ENCODE measurements at regions not wholly inside any gene's neighbourhood (a gene's known extent, or its start where the extent isn't known, plus 50 kb on each side); places are given as distances from the start of the nearest gene placed in this dataset.

DNA sequence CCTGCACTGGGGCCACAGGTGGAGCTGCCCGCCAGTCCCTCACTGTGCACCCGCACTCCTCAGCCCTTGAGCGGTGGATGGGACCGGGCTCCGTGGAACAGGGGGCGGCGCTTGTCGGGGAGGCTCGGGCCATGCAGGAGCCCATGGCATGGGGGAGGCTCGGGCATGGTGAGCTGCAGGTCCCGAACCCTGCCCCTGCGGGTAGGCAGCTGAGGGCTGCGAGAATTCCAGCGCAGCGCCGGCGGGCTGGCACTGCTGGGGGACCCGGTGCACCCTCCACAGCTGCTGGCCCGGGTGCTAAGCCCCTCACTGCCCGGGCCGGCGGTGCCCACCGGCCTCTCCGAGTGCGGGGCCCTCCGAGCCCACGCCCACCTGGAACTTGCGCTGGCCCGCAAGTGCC is 877.5 kb upstream of the PCDH9 start (continued):
- TF ChIP-seq SAP30 (IDR thresholded peaks at IDR 0.05; ENCODE audit: borderline replicate concordance, insufficient read depth, low read depth, low read length, poor library complexity, severe bottlenecking) = no peak

- intact Hi-C loops (cut with micrococcal nuclease) (no loop called here), in situ Hi-C loops (cut with MboI) (no loop called here)
- H3K4me3 ChIP-seq = no peak overlapping the region
- no peaks in the 10 kb centered on the region for H3K4me1 ChIP-seq (replicated peaks in 1 of 2; ENCODE audit: control insufficient read depth in 2 of 2, insufficient read depth in 2 of 2, low read length in 2 of 2)
- ATAC-seq (no peak), DNase-seq (ENCODE audit: extremely low read depth in 1 of 4, low spot score in 3 of 4) (no peak), FAIRE-seq (no peak)
- H3K9me1 ChIP-seq (ENCODE audit: control insufficient read depth, insufficient read depth, low read length) = no peaks in the 10 kb centered on the region
- H3K27ac ChIP-seq (ENCODE audit: extremely low read depth, low read depth, low read length) = no peak overlapping the region
- CTCF ChIA-PET (ENCODE audit: low intra/inter-chr PET ratio) = no interaction called here
- POLR2A ChIA-PET = no interaction called here
- H3K9ac ChIP-seq (ENCODE audit: insufficient read depth in 1 of 2, low read depth in 2 of 2, low read length in 2 of 2) = no peak overlapping the region
- no peaks in the 10 kb centered on the region for H3K79me2 ChIP-seq (ENCODE audit: control insufficient read depth, insufficient read depth, low read length)
- H2AFZ ChIP-seq (ENCODE audit: low read depth, low read length) = no peak overlapping the region
- no peaks in the 10 kb centered on the region for H3K27me3 ChIP-seq (ENCODE audit: control insufficient read depth in 2 of 2, insufficient read depth in 2 of 2, low read length in 2 of 2)
- no peaks in the 10 kb centered on the region for H4K20me1 ChIP-seq (replicated peaks; ENCODE audit: control insufficient read depth, insufficient read depth, low read length)
- no TSS peak for BruUV-seq (replicated peaks)
- 0% methylated on average over 2 of the region's 2 CpGs for WGBS (ENCODE audit: insufficient coverage, low coverage, missing lambda C conversion rate)
- H3K9me3 ChIP-seq (replicated peaks; ENCODE audit: control insufficient read depth, insufficient read depth, low read depth, low read length) = no peaks in the 10 kb centered on the region
- H3K4me2 ChIP-seq (ENCODE audit: insufficient read depth, low read length) = no peak overlapping the region
- no peaks in the 10 kb centered on the region for H3K36me3 ChIP-seq (ENCODE audit: control insufficient read depth, insufficient read depth, low read length)
- no peak for TF ChIP-seq MAZ (CRISPR knock-in tag; conservative IDR thresholded peaks at IDR 0.05 in 1 of 2, IDR thresholded peaks at IDR 0.05 in 1 of 2)
- no peak for TF ChIP-seq RERE (CRISPR knock-in tag; IDR thresholded peaks at IDR 0.05; ENCODE audit: borderline replicate concordance)
- no peak for TF ChIP-seq ZNF324 (CRISPR knock-in tag; IDR thresholded peaks at IDR 0.05)
- no peak for TF ChIP-seq GTF2E2 (tag; IDR thresholded peaks at IDR 0.05)
- TF ChIP-seq ZKSCAN8 (CRISPR knock-in tag; IDR thresholded peaks at IDR 0.05) = no peak
- TF ChIP-seq MAFK (IDR thresholded peaks at IDR 0.05; ENCODE audit: low read length) = no peak
- TF ChIP-seq CTBP1 (IDR thresholded peaks at IDR 0.05; ENCODE audit: borderline replicate concordance) = no peak
- TF ChIP-seq ZC3H11A (IDR thresholded peaks at IDR 0.05; ENCODE audit: low read depth, low read length) = no peak
Observed at GRCh38 chr13:68099631-68100030, 869.5 kb upstream of the PCDH9 start.

Measured in K562 (cell line).